Prostate gland (tissue), 2 donors: ENCODE measurements at regions not wholly inside any gene's neighbourhood (a gene's known extent, or its start where the extent isn't known, plus 50 kb on each side); places are given as distances from the start of the nearest gene placed in this dataset.

Experiments used
- CTCF ChIP-seq, 4 experiments: fragments of 200-600 bp in 2 of 4; fragments of 450-650 bp in 2 of 4; sonication (generic) in 2 of 4; IDR thresholded peaks; 1 replicate in 3 of 4; 2 replicates in 1 of 4; pipeline ENCODE4 v1.5.1; 2016 to 2019; ENCODE audit warnings: antibody characterized with exemption in 4 of 4, mild to moderate bottlenecking in 2 of 4, moderate library complexity in 2 of 4
- POLR2A ChIP-seq: fragments of 450-650 bp; IDR thresholded peaks from one replicate; pipeline ENCODE4 v1.6.1; 2016; ENCODE audit warnings: antibody characterized with exemption, mild to moderate bottlenecking
- POLR2AphosphoS5 ChIP-seq: sonication (generic); formaldehyde crosslinking; IDR thresholded peaks from one replicate; pipeline ENCODE4 v1.6.1; 2017; ENCODE audit warnings: antibody characterized with exemption

- TF ChIP-seq CTCF (IDR thresholded peaks at IDR 0.05) (no peak), POLR2A (no peak), POLR2AphosphoS5 (no peak)
Observed at GRCh38 chr11:130644187-130644586, 195.7 kb downstream of the ADAMTS15 start.
